C4-2B (cell line): ENCODE measurements at regions not wholly inside any gene's neighbourhood (a gene's known extent, or its start where the extent isn't known, plus 50 kb on each side); places are given as distances from the start of the nearest gene placed in this dataset.
"Not testable (repeated sequence)": the region's sequence is repeated elsewhere in the genome, so short reads cannot be mapped to it uniquely, and the experiment has no call there.

Experiments
- CTCF ChIP-seq: fragments of 450-650 bp; conservative IDR thresholded peaks from 2 replicates; pipeline ENCODE4 v1.5.1; 2017; ENCODE audit warnings: mild to moderate bottlenecking
- ZFX ChIP-seq: fragments of 450-650 bp; IDR thresholded peaks from 2 replicates; pipeline ENCODE4 v1.6.1; 2017

DNA sequence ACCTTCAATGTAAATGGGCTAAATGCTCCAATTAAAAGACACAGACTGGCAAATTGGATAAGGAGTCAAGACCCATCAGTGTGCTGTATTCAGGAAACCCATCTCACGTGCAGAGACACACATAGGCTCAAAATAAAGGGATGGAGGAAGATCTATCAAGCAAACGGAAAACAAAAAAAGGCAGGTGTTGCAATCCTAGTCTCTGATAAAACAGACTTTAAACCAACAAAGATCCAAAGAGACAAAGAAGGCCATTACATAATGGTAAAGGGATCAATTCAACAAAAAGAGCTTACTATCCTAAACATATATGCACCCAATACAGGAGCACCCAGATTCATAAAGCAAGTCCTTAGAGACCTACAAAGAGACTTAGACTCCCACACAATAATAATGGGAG, 161.6 kb downstream of the AHSP start:
- not testable (repeated sequence) for TF ChIP-seq CTCF, ZFX
